ENCODE measurements at regions not wholly inside any gene's neighbourhood (a gene's known extent, or its start where the extent isn't known, plus 50 kb on each side); places are given as distances from the start of the nearest gene placed in this dataset.
A peak's percentile ranks its signal among the peaks of the same experiment; 100 is the strongest.

GRCh38 chr20:40449144-40449690, 239.8 kb downstream of the MAFB start:
- DNase-seq (ENCODE audit: low read depth) = no peak

GRCh38 chr20:40446888-40447287, 242.1 kb downstream of the MAFB start:
- DNase-seq (ENCODE audit: low read depth) = no peak

- DNase-seq (ENCODE audit: low read depth) = no peak
These were observed 244.5 kb downstream of the MAFB start for GRCh38 chr20:40444516-40444915.

DNA sequence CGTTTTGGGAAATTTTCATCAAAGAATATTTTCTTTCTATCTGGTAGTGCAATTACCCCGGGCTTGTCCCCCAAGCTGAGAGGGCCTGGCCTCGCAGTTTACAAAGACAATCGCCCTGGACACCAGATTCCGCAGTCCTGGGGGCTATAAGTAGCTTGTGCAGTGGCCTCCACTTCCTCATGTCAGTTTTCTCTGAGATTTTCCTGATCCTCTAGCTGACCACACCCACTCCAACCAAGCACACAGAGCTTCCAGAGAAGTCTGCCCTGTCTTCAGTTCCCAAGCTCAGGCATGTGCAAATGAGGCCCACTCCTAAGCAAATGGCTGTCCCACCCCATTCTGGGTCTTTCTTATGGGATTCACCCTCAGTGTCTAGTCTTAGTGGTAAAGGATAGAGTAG, 245.3 kb downstream of the MAFB start:
- DNase-seq (ENCODE audit: low read depth) = no peak

- peak; percentile 63 for DNase-seq (ENCODE audit: low read depth)
These were observed 246.7 kb downstream of the MAFB start for GRCh38 chr20:40442181-40442963.

GRCh38 chr20:40441771-40442170, 247.3 kb downstream of the MAFB start:
- no peak for DNase-seq (ENCODE audit: low read depth)

DNA sequence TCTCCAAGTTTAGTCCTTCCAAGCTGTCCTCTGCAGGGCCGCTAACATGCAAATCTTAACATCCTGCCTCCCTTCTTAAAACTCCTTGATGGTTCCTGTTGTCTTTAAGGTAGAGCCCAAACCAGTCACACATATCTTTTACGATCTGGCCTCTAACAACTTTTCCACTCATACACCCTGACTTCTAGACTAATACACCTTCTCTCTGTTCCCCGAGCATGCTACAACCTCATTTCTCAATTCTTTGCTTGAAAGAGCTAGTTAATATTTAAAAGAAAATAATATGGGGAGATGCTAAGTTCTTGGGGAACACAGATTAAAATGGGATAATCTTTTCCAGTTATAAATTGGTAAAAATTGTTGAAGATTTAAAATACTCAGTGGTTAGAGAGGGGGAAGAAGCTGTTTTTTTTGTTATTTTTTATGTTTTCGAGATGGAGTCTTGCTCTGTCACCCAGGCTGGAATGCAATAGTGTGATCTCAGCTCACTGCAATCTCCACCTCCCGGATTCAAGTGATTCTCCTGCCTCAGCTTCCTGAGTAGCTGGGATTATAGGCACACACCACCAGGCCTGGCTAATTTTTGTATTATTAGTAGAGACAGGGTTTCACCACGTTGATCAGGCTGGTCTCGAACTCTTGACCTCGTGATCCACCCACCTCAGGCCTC, 250.7 kb downstream of the MAFB start:
- DNase-seq (ENCODE audit: low read depth) = no peak

DNA sequence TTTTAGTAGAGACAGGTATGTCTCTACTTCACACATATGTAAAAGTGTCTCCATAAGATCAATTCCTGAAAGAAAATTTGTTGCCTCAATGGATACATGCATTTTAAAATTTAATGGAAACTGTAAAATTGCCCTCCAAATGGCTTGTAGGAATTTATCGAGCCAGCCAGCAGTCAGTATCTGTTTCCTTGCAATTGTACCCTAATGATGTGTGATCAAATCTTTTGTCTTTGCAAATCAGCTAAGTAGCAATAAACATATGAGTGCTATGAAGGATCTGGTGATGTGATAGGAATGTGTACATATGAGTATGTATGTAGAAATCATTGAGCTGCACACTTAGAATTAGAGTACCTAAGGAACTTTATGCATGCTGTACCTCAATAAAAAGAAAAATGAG, 253.0 kb downstream of the MAFB start:
- DNase-seq (ENCODE audit: low read depth) = no peak

DNA sequence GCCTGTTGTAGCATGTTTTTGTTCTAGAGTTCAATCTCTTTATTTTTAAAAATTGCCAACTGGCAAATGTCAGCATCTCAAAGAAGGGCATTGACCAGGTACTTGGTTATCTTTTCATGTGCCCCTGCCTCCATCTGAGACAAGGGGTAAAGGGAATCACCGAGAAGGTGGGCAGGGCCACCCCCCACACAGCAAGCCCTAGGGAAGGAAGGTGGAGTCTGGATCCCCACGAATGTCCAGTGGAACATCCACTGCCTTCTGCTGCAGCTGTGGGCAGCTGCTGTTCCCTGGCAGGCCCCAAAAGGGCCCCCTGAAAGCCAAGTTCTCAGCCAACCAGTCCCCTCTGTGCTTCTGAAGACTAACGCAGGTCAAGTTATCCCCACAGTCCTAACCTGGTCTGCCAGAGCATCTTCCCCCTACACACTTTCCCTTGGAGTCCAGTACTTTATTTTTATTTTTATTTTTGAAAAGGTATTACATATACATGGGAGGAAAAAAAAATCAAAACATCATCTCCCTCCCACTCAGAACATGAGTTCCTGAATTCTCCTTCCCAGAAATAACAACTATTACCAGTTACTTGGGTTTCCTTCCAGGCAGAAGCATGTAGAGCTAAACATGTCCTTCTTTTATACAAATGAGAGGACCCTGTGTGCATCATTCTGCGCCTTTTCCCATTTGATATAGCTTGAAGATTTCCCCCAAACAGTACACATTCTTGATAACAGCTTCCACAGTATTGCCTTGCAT, 253.7 kb downstream of the MAFB start:
- no peak for DNase-seq (ENCODE audit: low read depth)

DNA sequence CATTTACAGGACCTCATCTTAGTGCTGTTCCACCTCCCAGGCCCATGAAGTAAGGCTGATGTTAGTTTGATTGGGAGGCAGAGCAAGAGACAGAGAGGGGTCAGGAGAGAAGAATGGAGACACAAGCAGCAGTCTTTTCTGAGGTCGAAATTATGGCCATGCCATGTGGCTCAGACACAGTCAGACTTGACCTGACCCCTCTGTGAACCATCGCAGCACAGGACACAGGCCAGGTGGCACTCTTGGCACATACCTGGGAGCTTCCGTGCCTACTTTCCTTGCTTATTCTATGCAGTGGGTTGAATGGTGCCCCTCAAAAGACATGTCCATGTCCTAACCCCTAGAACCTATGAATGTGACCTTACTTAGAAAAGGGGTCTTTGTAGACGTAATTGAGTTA, 254.9 kb downstream of the MAFB start:
- no peak for DNase-seq (ENCODE audit: low read depth)

- DNase-seq (ENCODE audit: low read depth) = no peak
These were observed 255.6 kb downstream of the MAFB start for GRCh38 chr20:40433341-40433861.

DNA sequence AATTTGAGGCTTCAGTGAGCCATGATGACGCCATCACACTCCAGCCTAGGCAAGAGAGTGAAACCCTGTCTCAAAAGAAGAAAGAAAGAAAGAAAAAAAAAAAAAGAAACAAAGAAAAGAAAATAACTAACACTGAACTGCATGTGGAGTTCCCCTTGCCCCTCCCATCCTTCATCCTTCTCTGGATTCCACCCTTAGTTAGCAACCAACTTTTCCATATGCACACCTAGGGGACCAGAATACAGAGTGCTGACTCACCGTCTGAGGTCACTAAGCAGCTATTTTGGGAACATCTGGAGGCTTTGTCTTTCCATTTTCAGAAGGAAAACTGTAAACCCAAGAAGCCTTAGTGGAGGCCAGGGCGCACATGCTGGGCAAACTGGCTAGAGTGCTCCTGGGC, 257.4 kb downstream of the MAFB start:
- no peak for DNase-seq (ENCODE audit: low read depth)

- no peak for DNase-seq (ENCODE audit: low read depth)
These were observed 257.9 kb downstream of the MAFB start for GRCh38 chr20:40431112-40431511.

DNA sequence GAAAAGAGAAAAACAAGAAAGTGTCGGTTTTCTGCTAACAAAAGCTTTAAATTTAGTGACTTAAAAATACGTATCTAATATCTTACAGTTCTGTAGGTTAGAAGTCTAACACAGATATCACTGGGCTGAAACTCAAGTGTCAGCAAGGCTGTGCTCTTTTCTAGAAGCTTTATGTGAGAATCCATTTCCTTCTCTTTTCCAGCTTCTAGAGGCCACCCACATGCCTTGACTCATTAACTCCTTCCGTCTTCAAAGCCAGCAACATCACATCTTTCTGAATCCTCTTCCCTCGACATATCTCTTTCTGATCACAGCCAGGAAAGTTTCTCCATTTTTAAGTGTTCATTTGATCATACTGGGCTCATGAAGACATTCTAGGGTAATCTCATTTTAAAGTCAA, 262.0 kb downstream of the MAFB start:
- DNase-seq (ENCODE audit: low read depth) = no peak

GRCh38 chr20:40424695-40425094, 264.3 kb downstream of the MAFB start:
- no peak for DNase-seq (ENCODE audit: low read depth)

DNA sequence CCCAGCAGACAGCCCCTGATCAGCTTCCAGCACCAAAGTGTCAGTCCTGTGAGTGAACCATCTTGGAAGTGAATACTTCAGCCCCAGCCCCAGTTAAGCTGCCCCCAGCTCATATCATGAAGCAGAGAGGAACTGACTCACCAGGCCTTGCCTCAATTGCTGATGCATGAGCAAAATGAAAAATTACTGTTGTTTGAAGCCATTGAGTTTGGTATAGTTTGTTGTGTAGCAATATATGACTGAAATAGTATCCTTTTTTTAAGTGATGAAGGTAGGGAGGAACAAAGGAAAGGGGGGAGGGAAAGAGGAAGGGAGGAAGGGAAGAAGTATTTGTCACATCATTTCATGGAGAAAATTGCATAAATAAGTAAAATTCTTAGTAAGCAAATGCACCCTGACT, 266.4 kb downstream of the MAFB start:
- DNase-seq (ENCODE audit: low read depth) = no peak

DNA sequence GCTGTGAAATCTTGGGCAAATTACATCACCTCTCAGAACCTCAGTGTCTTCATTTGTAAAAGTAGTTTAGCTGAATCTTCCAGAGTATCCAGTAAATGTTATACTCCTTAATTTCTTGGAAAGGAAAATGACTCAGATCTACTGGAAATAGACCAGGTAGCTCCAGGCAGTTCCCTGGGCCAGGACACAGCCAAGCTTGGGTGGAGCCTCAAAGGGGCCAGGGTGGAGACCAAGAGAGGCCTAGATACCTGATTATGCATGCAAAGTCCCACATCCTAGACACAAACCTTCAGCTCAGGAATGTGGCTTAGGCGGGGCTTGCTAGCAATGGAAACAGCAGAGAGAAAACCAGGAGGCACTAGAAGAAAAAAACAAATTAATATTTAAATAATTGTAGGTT, 272.8 kb downstream of the MAFB start:
- no peak for DNase-seq (ENCODE audit: low read depth)

DNA sequence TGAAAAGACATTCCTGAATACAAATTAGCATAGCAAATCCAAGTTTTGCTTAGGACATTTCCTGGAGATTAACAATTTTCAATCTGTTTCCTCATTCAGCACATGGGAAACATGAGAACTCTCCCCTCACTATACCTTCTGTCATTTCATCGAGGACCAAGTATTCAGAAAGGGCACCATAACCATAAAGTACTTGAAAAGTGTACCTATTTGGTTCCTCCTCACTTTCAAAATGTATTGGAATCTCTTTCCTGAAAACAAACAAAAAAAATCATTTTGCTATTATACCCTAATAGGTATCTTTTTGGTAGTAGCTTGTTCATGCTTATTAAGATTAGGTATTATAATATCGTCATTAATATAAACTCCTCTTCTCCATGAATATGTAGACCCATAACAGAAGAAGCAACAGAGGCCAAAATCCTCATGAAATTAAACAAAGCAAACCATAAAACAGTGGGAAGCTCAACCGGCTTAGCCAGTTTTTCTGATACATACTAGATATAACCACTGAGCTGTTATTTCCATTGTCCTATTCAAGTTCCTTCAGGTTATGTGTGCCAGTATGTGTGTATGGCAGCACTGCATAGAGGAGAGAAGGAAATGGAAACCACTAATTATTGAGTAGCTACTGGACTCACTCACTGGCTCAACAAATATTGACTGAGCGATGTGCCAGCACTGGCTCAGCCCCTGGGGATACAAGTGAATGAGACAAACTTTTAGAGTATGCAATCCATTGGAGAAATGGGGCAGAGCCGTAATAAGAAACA, 274.0 kb downstream of the MAFB start:
- no peak for DNase-seq (ENCODE audit: low read depth)

DNA sequence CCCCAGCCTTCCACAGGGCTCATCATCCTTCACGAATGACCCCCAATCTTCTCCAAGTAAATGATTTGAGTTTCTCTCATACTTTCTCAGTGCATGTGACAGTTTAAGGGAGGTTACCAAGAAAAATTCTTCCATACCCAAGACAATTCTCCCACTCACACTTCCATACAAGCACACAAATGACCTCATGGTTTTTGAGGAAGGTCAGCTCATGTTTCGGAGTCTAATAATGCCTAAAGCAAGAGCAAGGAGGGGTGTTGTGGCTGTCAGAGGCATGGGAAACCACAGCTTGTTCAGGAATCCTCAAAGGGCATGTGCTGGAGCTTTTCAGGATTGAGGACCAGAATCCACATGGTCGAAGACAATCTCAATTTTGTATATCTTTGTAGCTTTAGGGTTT, 279.0 kb downstream of the MAFB start:
- no peak for DNase-seq (ENCODE audit: low read depth)

DNA sequence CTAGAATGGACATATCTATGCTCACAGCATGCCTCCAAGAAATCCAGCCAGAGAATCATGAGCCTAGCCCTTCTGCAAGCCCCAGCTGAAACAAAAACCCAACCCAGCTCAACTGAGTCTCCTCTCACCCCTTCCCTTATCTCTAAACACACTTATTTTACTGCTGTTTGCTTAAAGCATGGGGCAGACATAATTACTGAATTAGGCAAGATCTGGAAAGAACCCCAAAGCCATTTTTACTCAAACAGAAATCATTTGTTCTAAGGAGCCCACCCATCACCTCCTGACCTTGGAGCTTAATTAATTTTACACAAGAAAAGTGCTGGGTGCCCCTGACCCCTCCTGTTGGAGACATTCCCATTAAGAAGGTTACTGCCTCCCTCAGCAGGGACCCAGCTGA, 291.6 kb downstream of the MAFB start:
- DNase-seq (ENCODE audit: low read depth) = no peak

- no peak for DNase-seq (ENCODE audit: low read depth)
These were observed 295.6 kb downstream of the MAFB start for GRCh38 chr20:40393197-40394079.

All from stromal cell of bone marrow (primary cell).